Gastroesophageal sphincter (tissue), 2 donors: ENCODE measurements at regions not wholly inside any gene's neighbourhood (a gene's known extent, or its start where the extent isn't known, plus 50 kb on each side); places are given as distances from the start of the nearest gene placed in this dataset.

Source experiments
- EP300 ChIP-seq: sonication (generic); formaldehyde crosslinking; IDR thresholded peaks from one replicate; pipeline ENCODE4 v1.6.1; 2017; ENCODE audit warnings: antibody characterized with exemption, mild to moderate bottlenecking
- POLR2A ChIP-seq, 2 donors: fragments of 450-650 bp; IDR thresholded peaks; one replicate each; pipeline ENCODE4 v1.6.1; 2017; ENCODE audit warnings: antibody characterized with exemption in 2 of 2, mild to moderate bottlenecking in 2 of 2, moderate library complexity in 1 of 2

DNA sequence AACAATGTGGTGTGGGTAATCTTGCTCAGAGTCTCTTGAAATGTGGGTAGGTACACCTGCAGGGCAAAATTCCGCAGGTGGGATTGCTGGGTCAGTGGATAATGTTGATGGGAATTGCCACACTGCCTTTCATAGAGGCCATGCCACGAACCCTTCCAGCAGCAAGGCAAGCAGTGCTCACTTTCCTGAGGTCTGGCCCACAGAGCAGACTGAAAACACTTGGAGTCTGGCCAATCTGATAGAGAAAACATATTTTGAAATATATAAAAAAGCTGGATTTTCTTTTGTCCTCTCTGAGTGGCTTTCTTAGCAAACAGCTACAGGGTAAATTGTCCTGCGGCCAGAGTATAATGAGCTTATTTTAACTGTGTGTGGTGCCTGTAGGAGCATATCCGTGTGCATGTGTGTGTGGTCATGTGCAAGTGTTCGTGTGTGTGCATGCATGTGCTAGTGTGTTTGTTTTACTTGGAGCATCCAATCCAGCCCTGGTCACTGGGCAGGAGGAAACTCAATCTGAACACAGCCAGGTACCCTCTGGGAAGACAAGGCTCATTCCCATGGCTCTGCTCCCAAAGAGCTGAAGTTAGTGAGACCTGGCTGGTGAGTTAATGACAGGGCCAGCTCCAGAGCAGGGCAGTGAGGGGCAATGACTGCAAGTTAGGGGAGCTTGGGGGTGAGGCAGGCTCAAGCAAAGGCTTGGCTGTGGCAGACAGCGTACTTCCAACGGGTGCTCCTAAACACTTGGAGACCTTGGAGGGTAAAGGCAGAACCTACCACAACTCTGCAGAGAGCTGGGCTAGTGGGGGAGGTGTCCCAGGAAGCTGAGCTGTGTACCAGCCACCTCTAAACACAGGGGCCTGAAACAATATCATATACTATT, 91.3 kb downstream of the PLXNA1 start:
- TF ChIP-seq POLR2A (IDR thresholded peaks at IDR 0.05) (no peak), EP300 (no peak)
